T-helper 1 cell (primary cell): ENCODE measurements at regions not wholly inside any gene's neighbourhood (a gene's known extent, or its start where the extent isn't known, plus 50 kb on each side); places are given as distances from the start of the nearest gene placed in this dataset.
"Not testable (repeated sequence)": the region's sequence is repeated elsewhere in the genome, so short reads cannot be mapped to it uniquely, and the experiment has no call there.

ENCODE experiments used
- DNase-seq, 5 donors: peaks; one replicate each; pipeline ENCODE4 v3.0.0-alpha.2; 2012 to 2020

- peak in 1 of 5 donors; percentile 60 for DNase-seq
Observed at GRCh38 chr10:60566096-60566495, 176.4 kb upstream of the ANK3 start.

- DNase-seq, result no peak
Observed at GRCh38 chr10:60565492-60565891, 175.8 kb upstream of the ANK3 start.

- no peak for DNase-seq
Observed at GRCh38 chr10:60564475-60564874, 174.8 kb upstream of the ANK3 start.

- no peak for DNase-seq
Observed at GRCh38 chr10:60560451-60560850, 170.8 kb upstream of the ANK3 start.

- no peak for DNase-seq
Observed at GRCh38 chr10:60555700-60556099, 166.0 kb upstream of the ANK3 start.

GRCh38 chr10:60549686-60550085 lies 160.0 kb upstream of the ANK3 start:
- DNase-seq, result peak in 1 of 5 donors; percentile 46

GRCh38 chr10:60542657-60543056 lies 153.0 kb upstream of the ANK3 start:
- no peak for DNase-seq

- DNase-seq, result no peak
Observed at GRCh38 chr10:60541451-60541850, 151.8 kb upstream of the ANK3 start.

GRCh38 chr10:60537697-60538096 lies 148.0 kb upstream of the ANK3 start:
- peak in 1 of 5 donors; percentile 41 for DNase-seq

GRCh38 chr10:60536529-60537114 lies 146.9 kb upstream of the ANK3 start:
- peak in 1 of 5 donors; percentile 65 for DNase-seq

GRCh38 chr10:60535427-60535826 lies 145.8 kb upstream of the ANK3 start:
- DNase-seq, result no peak

- no peak for DNase-seq
Observed at GRCh38 chr10:60534761-60535389, 145.2 kb upstream of the ANK3 start.

GRCh38 chr10:60532696-60533468 lies 143.2 kb upstream of the ANK3 start:
- DNase-seq, result no peak

- DNase-seq, result no peak
Observed at GRCh38 chr10:60531006-60531405, 141.3 kb upstream of the ANK3 start.

GRCh38 chr10:60527676-60528075 lies 138.0 kb upstream of the ANK3 start:
- DNase-seq, result no peak

- no peak for DNase-seq
Observed at GRCh38 chr10:60525716-60526585, 136.3 kb upstream of the ANK3 start.

GRCh38 chr10:60524541-60524940 lies 134.9 kb upstream of the ANK3 start:
- DNase-seq, result peak in 1 of 5 donors; percentile 32

GRCh38 chr10:60523371-60523770 lies 133.7 kb upstream of the ANK3 start:
- not testable (repeated sequence) for DNase-seq

- no peak for DNase-seq
Observed at GRCh38 chr10:60522617-60523016, 132.9 kb upstream of the ANK3 start.

- DNase-seq, result peak in 1 of 5 donors; percentile 20
Observed at GRCh38 chr10:60521974-60522405, 132.3 kb upstream of the ANK3 start.

- DNase-seq, result no peak
Observed at GRCh38 chr10:60518745-60519144, 129.1 kb upstream of the ANK3 start.

GRCh38 chr10:60517805-60518204 lies 128.1 kb upstream of the ANK3 start:
- DNase-seq, result no peak

GRCh38 chr10:60513281-60513680 lies 123.6 kb upstream of the ANK3 start:
- DNase-seq, result no peak
